H1 (cell line): ENCODE measurements at regions not wholly inside any gene's neighbourhood (a gene's known extent, or its start where the extent isn't known, plus 50 kb on each side); places are given as distances from the start of the nearest gene placed in this dataset.

Experiments used
- CTCF ChIA-PET: fragments of 300-600 bp; sonication (Branson Sonifier 250); formaldehyde crosslinking; loops from one replicate; lab custom pipeline; 2021; ENCODE audit not compliant: partially characterized antibody; lab: Charles Lee
- POLR2A ChIA-PET: fragments of 300-600 bp; sonication (Branson Sonifier 250); formaldehyde crosslinking; loops from one replicate; lab custom pipeline; 2021; ENCODE audit warnings: inconsistent platforms; ENCODE audit not compliant: partially characterized antibody; lab: Charles Lee
- DNase-seq, 2 experiments: peaks; one replicate each; pipeline versions ENCODE4 v3.0.0 to v3.0.0-alpha.2; 2010 to 2022; ENCODE audit warnings: low spot score in 2 of 2, low read depth in 1 of 2, mixed read lengths in 1 of 2
- FAIRE-seq: peaks from 2 replicates; lab custom pipeline; 2011; peaks lifted over from hg19 to GRCh38; lab: Jason Lieb, UNC
- H2AFZ ChIP-seq: 2 replicates; pipeline ENCODE4 v1.8.1; 2012; ENCODE audit warnings: low read length, inconsistent platforms
- H2AK5ac ChIP-seq: 2 replicates; pipeline ENCODE4 v1.6.1; 2013; ENCODE audit warnings: low read depth, low read length
- H2BK120ac ChIP-seq: replicated peaks from 2 replicates; pipeline ENCODE3; 2013; ENCODE audit warnings: low read depth, low read length, inconsistent platforms
- H2BK12ac ChIP-seq: 2 replicates; pipeline ENCODE4 v1.6.1; 2013; ENCODE audit warnings: low read depth, low read length
- H2BK15ac ChIP-seq: 2 replicates; pipeline ENCODE4 v1.6.1; 2013; ENCODE audit warnings: low read length
- H2BK20ac ChIP-seq: 2 replicates; pipeline ENCODE4 v1.6.1; 2013; ENCODE audit warnings: low read length
- H2BK5ac ChIP-seq: 2 replicates; pipeline ENCODE4 v1.6.1; 2013; ENCODE audit warnings: low read depth, low read length
- H3K14ac ChIP-seq: 2 replicates; pipeline ENCODE4 v1.6.1; 2013; ENCODE audit warnings: inconsistent platforms; ENCODE audit not compliant: insufficient read length
- H3K18ac ChIP-seq: 2 replicates; pipeline ENCODE4 v1.6.1; 2013; ENCODE audit warnings: low read length; ENCODE audit errors: extremely low read depth
- H3K23ac ChIP-seq: 2 replicates; pipeline ENCODE4 v1.6.1; 2013; ENCODE audit warnings: inconsistent platforms; ENCODE audit not compliant: insufficient read length
- H3K23me2 ChIP-seq: 2 replicates; pipeline ENCODE4 v1.6.1; 2013; ENCODE audit warnings: low read depth, low read length
- H3K27ac ChIP-seq: 2 replicates; pipeline ENCODE4 v1.6.1; 2011; ENCODE audit warnings: low read depth, low read length, inconsistent platforms
- H3K27me3 ChIP-seq, 4 experiments: replicated peaks in 1 of 4; 1 replicate in 1 of 4; 2 replicates in 3 of 4; pipeline versions ENCODE4 v1.6.1 to v1.8.1; 2011 to 2013; ENCODE audit warnings: low read length in 3 of 4, mild to moderate bottlenecking in 3 of 4, inconsistent platforms in 2 of 4, mixed read lengths in 2 of 4, moderate library complexity in 1 of 4; ENCODE audit not compliant: control insufficient read depth in 3 of 4, insufficient read depth in 3 of 4; ENCODE audit errors: extremely low read depth in 1 of 4
- H3K36me3 ChIP-seq, 4 experiments: 2 replicates each; pipeline versions ENCODE4 v1.6.1 to v1.8.1; 2011 to 2013; ENCODE audit warnings: mild to moderate bottlenecking in 4 of 4, low read length in 3 of 4, moderate library complexity in 2 of 4, control low read depth in 1 of 4, inconsistent platforms in 1 of 4; ENCODE audit not compliant: insufficient read depth in 4 of 4, control insufficient read depth in 2 of 4
- H3K4ac ChIP-seq: replicated peaks from 2 replicates; pipeline ENCODE3; 2013; ENCODE audit warnings: low read length, low read depth, mixed read lengths, inconsistent platforms; ENCODE audit not compliant: insufficient read length
- H3K4me1 ChIP-seq, 4 experiments: replicated peaks in 1 of 4; 1 replicate in 1 of 4; 2 replicates in 3 of 4; pipeline versions ENCODE4 v1.6.1 to v1.8.1; 2011 to 2013; ENCODE audit warnings: low read length in 3 of 4, inconsistent platforms in 2 of 4, mixed read lengths in 1 of 4; ENCODE audit not compliant: insufficient read depth in 4 of 4, control insufficient read depth in 3 of 4
- H3K4me2 ChIP-seq, 2 experiments: 2 replicates each; pipeline versions ENCODE4 v1.6.1 to v1.8.1; 2011 to 2013; ENCODE audit warnings: low read depth in 2 of 2, low read length in 2 of 2, control low read depth in 1 of 2, inconsistent platforms in 1 of 2, mild to moderate bottlenecking in 1 of 2; ENCODE audit not compliant: insufficient read depth in 1 of 2
- H3K4me3 ChIP-seq, 4 experiments: fragments of 200-600, 300-600 bp in 1 of 4; sonication (generic), shearing (Covaris generic), sonication (Bioruptor Twin) in 1 of 4; 2 replicates each; pipeline versions ENCODE4 v1.5.1 to v1.8.1; 2011 to 2016; ENCODE audit warnings: low read length in 4 of 4, low read depth in 3 of 4, control low read depth in 2 of 4, inconsistent platforms in 2 of 4, mild to moderate bottlenecking in 2 of 4, mixed read lengths in 1 of 4, moderate library complexity in 1 of 4; ENCODE audit not compliant: insufficient read depth in 2 of 4; ENCODE audit errors: extremely low read depth in 1 of 4
- H3K56ac ChIP-seq: replicated peaks from 2 replicates; pipeline ENCODE3; 2013; ENCODE audit warnings: low read depth, mild to moderate bottlenecking, mixed read lengths, low read length, inconsistent platforms; ENCODE audit not compliant: insufficient read length
- H3K79me1 ChIP-seq: 2 replicates; pipeline ENCODE4 v1.6.1; 2013; ENCODE audit warnings: low read depth, low read length, control low read depth
- H3K79me2 ChIP-seq, 2 experiments: 2 replicates each; pipeline versions ENCODE4 v1.6.1 to v1.8.1; 2012 to 2013; ENCODE audit warnings: low read length in 2 of 2, mild to moderate bottlenecking in 2 of 2, inconsistent platforms in 1 of 2; ENCODE audit not compliant: insufficient read depth in 2 of 2, control insufficient read depth in 1 of 2
- H3K9ac ChIP-seq, 4 experiments: replicated peaks in 1 of 4; 1 replicate in 1 of 4; 2 replicates in 3 of 4; pipeline versions ENCODE4 v1.6.1 to v1.8.1; 2011 to 2013; ENCODE audit warnings: low read depth in 3 of 4, low read length in 3 of 4, control low read depth in 2 of 4, mild to moderate bottlenecking in 2 of 4, moderate library complexity in 2 of 4, inconsistent platforms in 1 of 4; ENCODE audit errors: extremely low read depth in 1 of 4
- H3K9me3 ChIP-seq, 2 experiments: 2 replicates each; pipeline versions ENCODE4 v1.6.1 to v1.8.1; 2012 to 2013; ENCODE audit warnings: mild to moderate bottlenecking in 2 of 2, moderate library complexity in 2 of 2, control low read depth in 1 of 2, inconsistent platforms in 1 of 2, low read depth in 1 of 2, low read length in 1 of 2, mixed read lengths in 1 of 2; ENCODE audit not compliant: insufficient read depth in 2 of 2
- H4K20me1 ChIP-seq, 2 experiments: replicated peaks in 1 of 2; 2 replicates each; pipeline versions ENCODE3 to v1.8.1; 2011 to 2013; ENCODE audit warnings: inconsistent platforms in 2 of 2, low read length in 2 of 2, mild to moderate bottlenecking in 1 of 2; ENCODE audit not compliant: insufficient read depth in 2 of 2, control insufficient read depth in 1 of 2
- H4K5ac ChIP-seq: 2 replicates; pipeline ENCODE4 v1.6.1; 2013; ENCODE audit warnings: low read length, low read depth, mixed read lengths, inconsistent platforms; ENCODE audit not compliant: insufficient read length
- H4K8ac ChIP-seq: 2 replicates; pipeline ENCODE4 v1.8.0; 2013; ENCODE audit warnings: mild to moderate bottlenecking, moderate library complexity, low read length, inconsistent platforms; ENCODE audit not compliant: insufficient read depth; ENCODE audit errors: extremely low read depth
- H4K91ac ChIP-seq: replicated peaks from 2 replicates; pipeline ENCODE3; 2013; ENCODE audit warnings: low read length, mixed read lengths, inconsistent platforms; ENCODE audit not compliant: insufficient read length
- HDAC2 ChIP-seq, 2 experiments: fragments of 300-600 bp in 1 of 2; sonication (generic) in 1 of 2; IDR thresholded peaks; 2 replicates each; pipeline ENCODE4 v1.6.1; 2011 to 2012; ENCODE audit warnings: low read depth in 2 of 2, low read length in 2 of 2, mild to moderate bottlenecking in 2 of 2, moderate library complexity in 2 of 2, borderline replicate concordance in 1 of 2, inconsistent platforms in 1 of 2
- POLR2A ChIP-seq, 2 experiments: IDR thresholded peaks; 1 replicate in 1 of 2; 2 replicates in 1 of 2; pipeline ENCODE4 v1.6.1; 2011; ENCODE audit warnings: low read depth in 2 of 2, low read length in 2 of 2, mild to moderate bottlenecking in 2 of 2; ENCODE audit errors: control extremely low read depth in 1 of 2
- POU5F1 ChIP-seq: IDR thresholded peaks from 2 replicates; pipeline ENCODE4 v1.6.1; 2011; ENCODE audit warnings: low read depth, mild to moderate bottlenecking, low read length, moderate library complexity
- SAP30 ChIP-seq: fragments of 300-600 bp; sonication (generic); IDR thresholded peaks from 2 replicates; pipeline ENCODE4 v1.7.1; 2012; ENCODE audit warnings: low read length, moderate library complexity, mild to moderate bottlenecking, inconsistent platforms; ENCODE audit not compliant: insufficient read depth, insufficient replicate concordance
- SRF ChIP-seq: IDR thresholded peaks from 2 replicates; pipeline ENCODE4 v1.6.1; 2011; ENCODE audit warnings: mild to moderate bottlenecking, low read depth, low read length, moderate library complexity
- WGBS, 2 experiments: shearing (Covaris generic) in 1 of 2; methylation state at CpG; one replicate each; pipeline versions ENCODE4 v1.1.6 to v1.1.7; 2013 to 2015; ENCODE audit warnings: low lambda C conversion rate in 2 of 2, mixed read lengths in 2 of 2, inconsistent platforms in 1 of 2, low coverage in 1 of 2, missing lambda C conversion rate in 1 of 2; ENCODE audit not compliant: insufficient replicate concordance in 2 of 2, insufficient coverage in 1 of 2, insufficient read length in 1 of 2; ENCODE audit errors: extremely low coverage in 1 of 2, missing lambda C conversion rate in 1 of 2; 5-methylcytosine and 5-hydroxymethylcytosine counted together

GRCh38 chr14:36462890-36463289, 57.1 kb downstream of the NKX2-1 start:
- H3K4me3 ChIP-seq: no peak overlapping the region
- no peaks in the 10 kb centered on the region for H3K23me2 ChIP-seq
- H3K79me1 ChIP-seq: no peaks in the 10 kb centered on the region
- ChIA-PET CTCF (no interaction called here), POLR2A (no interaction called here)
- no peak overlapping the region for H3K27ac ChIP-seq
- H3K56ac ChIP-seq: no peak overlapping the region
- no peaks in the 10 kb centered on the region for H3K9me3 ChIP-seq
- H4K5ac ChIP-seq: no peak overlapping the region
- TF ChIP-seq POLR2A (IDR thresholded peaks at IDR 0.05; ENCODE audit: control extremely low read depth in 1 of 2, low read depth in 2 of 2, low read length in 2 of 2) (no peak), HDAC2 (IDR thresholded peaks at IDR 0.05; ENCODE audit: borderline replicate concordance in 1 of 2, low read depth in 2 of 2, low read length in 2 of 2) (no peak), SRF (no peak), SAP30 (no peak), POU5F1 (no peak)
- H2BK12ac ChIP-seq: no peak overlapping the region
- no peak overlapping the region for H3K9ac ChIP-seq
- H2AFZ ChIP-seq: no peak overlapping the region
- WGBS, 2 experiments: 90% methylated on average over 1 of the region's 1 CpG; no CpG with 5 or more reads in 1 of the 2 experiments
- no peak overlapping the region for H2AK5ac ChIP-seq
- no peaks in the 10 kb centered on the region for H3K79me2 ChIP-seq
- no peaks in the 10 kb centered on the region for H4K20me1 ChIP-seq
- no peaks in the 10 kb centered on the region for H3K4me1 ChIP-seq
- H2BK5ac ChIP-seq: no peak overlapping the region
- H2BK20ac ChIP-seq: no peak overlapping the region
- no peak overlapping the region for H3K18ac ChIP-seq
- FAIRE-seq (no peak), DNase-seq (no peak)
- H3K14ac ChIP-seq: no peak overlapping the region
- H2BK120ac ChIP-seq: no peak overlapping the region
- no peak overlapping the region for H3K4me2 ChIP-seq
- no peak overlapping the region for H4K91ac ChIP-seq
- H3K27me3 ChIP-seq: peaks cover 0 to 3% (median 0%) of the 10 kb centered on the region in 4 experiments; a peak in 1 of 7 replicates
- no peak overlapping the region for H3K23ac ChIP-seq
- no peak overlapping the region for H3K4ac ChIP-seq
- H2BK15ac ChIP-seq: no peak overlapping the region
- H3K36me3 ChIP-seq: no peaks in the 10 kb centered on the region; a peak in 1 of 8 replicates
- no peak overlapping the region for H4K8ac ChIP-seq
